Natural killer cell (primary cell): ENCODE measurements at regions not wholly inside any gene's neighbourhood (a gene's known extent, or its start where the extent isn't known, plus 50 kb on each side); places are given as distances from the start of the nearest gene placed in this dataset.
"Not testable (repeated sequence)": the region's sequence is repeated elsewhere in the genome, so short reads cannot be mapped to it uniquely, and the experiment has no call there.

Experiments
- ATAC-seq, 3 donors: fragments of 150-1000 bp in 2 of 3; fragments of 200-7000 bp in 1 of 3; cut with Tn5 transposase; 1 replicate in 1 of 3; 2 replicates in 2 of 3; pipeline ENCODE4 v1.10.0; 2021; ENCODE audit warnings: mild to moderate bottlenecking in 2 of 3, moderate library complexity in 2 of 3
- DNase-seq, 2 donors: peaks; one replicate each; pipeline versions ENCODE4 v3.0.0 to v3.0.0-alpha.2; 2013 to 2021; ENCODE audit warnings: mixed read lengths in 1 of 2
- H3K27ac ChIP-seq: one replicate; pipeline ENCODE4 v1.5.1; 2013; ENCODE audit warnings: mild to moderate bottlenecking, low read length
- H3K27me3 ChIP-seq: one replicate; pipeline ENCODE4 v1.6.1; 2013; ENCODE audit warnings: low read length; ENCODE audit not compliant: control insufficient read depth, insufficient read depth
- H3K36me3 ChIP-seq: one replicate; pipeline ENCODE4 v1.6.1; 2013; ENCODE audit warnings: low read length; ENCODE audit not compliant: control insufficient read depth, insufficient read depth
- H3K4me1 ChIP-seq: one replicate; pipeline ENCODE4 v1.6.1; 2013; ENCODE audit warnings: low read length; ENCODE audit not compliant: control insufficient read depth, insufficient read depth
- H3K4me3 ChIP-seq: one replicate; pipeline ENCODE4 v1.5.1; 2013; ENCODE audit warnings: low read length
- H3K9me3 ChIP-seq: one replicate; pipeline ENCODE4 v1.6.1; 2013; ENCODE audit warnings: low read length; ENCODE audit not compliant: control insufficient read depth, insufficient read depth
- H3K27ac Mint-ChIP-seq, 2 donors: one replicate each; pipeline ENCODE4 v1.8.0; 2022; ENCODE audit warnings: mild to moderate bottlenecking in 2 of 2, mixed read lengths in 2 of 2, moderate library complexity in 1 of 2
- H3K27me3 Mint-ChIP-seq, 2 donors: one replicate each; pipeline ENCODE4 v1.8.0; 2022; ENCODE audit warnings: low read depth in 2 of 2, mixed read lengths in 2 of 2
- H3K36me3 Mint-ChIP-seq: one replicate; pipeline ENCODE4 v1.8.0; 2022; ENCODE audit warnings: mixed read lengths
- H3K4me1 Mint-ChIP-seq, 2 donors: one replicate each; pipeline ENCODE4 v1.8.0; 2022; ENCODE audit warnings: mixed read lengths in 2 of 2
- H3K4me3 Mint-ChIP-seq: one replicate; pipeline ENCODE4 v1.8.0; 2022; ENCODE audit warnings: mild to moderate bottlenecking, moderate library complexity, mixed read lengths
- H3K9me3 Mint-ChIP-seq, 2 donors: one replicate each; pipeline ENCODE4 v1.8.0; 2022; ENCODE audit warnings: mixed read lengths in 2 of 2
- WGBS: methylation state at CpG from one replicate; pipeline ENCODE4 v1.1.7; 2013; ENCODE audit warnings: missing lambda C conversion rate; ENCODE audit not compliant: insufficient coverage; 5-methylcytosine and 5-hydroxymethylcytosine counted together
- intact Hi-C: fragments of 100-400 bp; cut with micrococcal nuclease; formaldehyde crosslinking; loops from one replicate; pipeline ENCODE4 v1.14.2; 2022
- TF ChIP-seq, protein P1 (sequence below): fragments of 200-600 bp; IDR thresholded peaks from one replicate; pipeline ENCODE4 v1.8.0; 2022; ENCODE audit warnings: antibody characterized with exemption

GRCh38 chr5:67793418-67793817 lies 422.1 kb upstream of the PIK3R1 start:
- DNase-seq (no peak), ATAC-seq (no peak)
- 83% methylated on average over 1 of the region's 1 CpG for WGBS
- TF ChIP-seq, protein P1, sequence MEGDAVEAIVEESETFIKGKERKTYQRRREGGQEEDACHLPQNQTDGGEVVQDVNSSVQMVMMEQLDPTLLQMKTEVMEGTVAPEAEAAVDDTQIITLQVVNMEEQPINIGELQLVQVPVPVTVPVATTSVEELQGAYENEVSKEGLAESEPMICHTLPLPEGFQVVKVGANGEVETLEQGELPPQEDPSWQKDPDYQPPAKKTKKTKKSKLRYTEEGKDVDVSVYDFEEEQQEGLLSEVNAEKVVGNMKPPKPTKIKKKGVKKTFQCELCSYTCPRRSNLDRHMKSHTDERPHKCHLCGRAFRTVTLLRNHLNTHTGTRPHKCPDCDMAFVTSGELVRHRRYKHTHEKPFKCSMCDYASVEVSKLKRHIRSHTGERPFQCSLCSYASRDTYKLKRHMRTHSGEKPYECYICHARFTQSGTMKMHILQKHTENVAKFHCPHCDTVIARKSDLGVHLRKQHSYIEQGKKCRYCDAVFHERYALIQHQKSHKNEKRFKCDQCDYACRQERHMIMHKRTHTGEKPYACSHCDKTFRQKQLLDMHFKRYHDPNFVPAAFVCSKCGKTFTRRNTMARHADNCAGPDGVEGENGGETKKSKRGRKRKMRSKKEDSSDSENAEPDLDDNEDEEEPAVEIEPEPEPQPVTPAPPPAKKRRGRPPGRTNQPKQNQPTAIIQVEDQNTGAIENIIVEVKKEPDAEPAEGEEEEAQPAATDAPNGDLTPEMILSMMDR, result no peak
- no peaks in the 10 kb centered on the region for H3K36me3 Mint-ChIP-seq
- intact Hi-C loops, result no loop called here
- no peak overlapping the region for H3K27ac Mint-ChIP-seq
- no peaks in the 10 kb centered on the region for H3K4me1 ChIP-seq
- no peak overlapping the region for H3K4me3 Mint-ChIP-seq
- no peak overlapping the region for H3K4me3 ChIP-seq
- H3K9me3 Mint-ChIP-seq, result no peaks in the 10 kb centered on the region
- no peaks in the 10 kb centered on the region for H3K9me3 ChIP-seq
- no peaks in the 10 kb centered on the region for H3K4me1 Mint-ChIP-seq
- no peaks in the 10 kb centered on the region for H3K27me3 ChIP-seq
- H3K27me3 Mint-ChIP-seq, result peaks cover 0 to 14% of the 10 kb centered on the region in 2 donors
- H3K27ac ChIP-seq, result no peak overlapping the region
- no peaks in the 10 kb centered on the region for H3K36me3 ChIP-seq

DNA sequence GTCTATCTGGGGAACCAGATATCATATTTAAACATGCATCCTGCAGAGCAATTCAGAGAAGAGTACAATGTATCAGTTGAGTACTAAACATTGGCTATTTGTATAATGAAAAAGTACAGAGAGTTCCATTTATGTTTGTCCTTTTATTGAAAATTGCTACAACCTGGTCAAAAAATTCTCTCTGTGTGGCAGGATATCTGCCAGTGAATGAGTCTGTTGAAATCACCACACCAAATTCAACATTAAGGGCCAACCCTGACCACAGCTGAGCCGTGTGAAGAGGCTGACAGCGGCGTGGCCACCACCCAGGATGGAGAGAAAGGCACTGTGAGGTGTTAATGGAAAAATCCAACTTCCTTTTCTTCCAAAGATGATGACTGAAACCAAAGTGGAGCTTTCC lies 422.7 kb upstream of the PIK3R1 start:
- no peaks in the 10 kb centered on the region for H3K4me1 ChIP-seq
- ATAC-seq (no peak), DNase-seq (no peak)
- WGBS, result 46% methylated on average over 3 of the region's 3 CpGs
- no peaks in the 10 kb centered on the region for H3K9me3 Mint-ChIP-seq
- H3K4me3 ChIP-seq, result no peak overlapping the region
- TF ChIP-seq, protein P1, result no peak
- peaks cover 0 to 9% of the 10 kb centered on the region in 2 donors for H3K27me3 Mint-ChIP-seq
- H3K4me1 Mint-ChIP-seq, result no peaks in the 10 kb centered on the region
- H3K27ac Mint-ChIP-seq, result no peak overlapping the region
- H3K9me3 ChIP-seq, result no peaks in the 10 kb centered on the region
- H3K36me3 ChIP-seq, result no peaks in the 10 kb centered on the region
- intact Hi-C loops, result no loop called here
- no peak overlapping the region for H3K4me3 Mint-ChIP-seq
- no peaks in the 10 kb centered on the region for H3K27me3 ChIP-seq
- H3K27ac ChIP-seq, result no peak overlapping the region
- H3K36me3 Mint-ChIP-seq, result no peaks in the 10 kb centered on the region

DNA sequence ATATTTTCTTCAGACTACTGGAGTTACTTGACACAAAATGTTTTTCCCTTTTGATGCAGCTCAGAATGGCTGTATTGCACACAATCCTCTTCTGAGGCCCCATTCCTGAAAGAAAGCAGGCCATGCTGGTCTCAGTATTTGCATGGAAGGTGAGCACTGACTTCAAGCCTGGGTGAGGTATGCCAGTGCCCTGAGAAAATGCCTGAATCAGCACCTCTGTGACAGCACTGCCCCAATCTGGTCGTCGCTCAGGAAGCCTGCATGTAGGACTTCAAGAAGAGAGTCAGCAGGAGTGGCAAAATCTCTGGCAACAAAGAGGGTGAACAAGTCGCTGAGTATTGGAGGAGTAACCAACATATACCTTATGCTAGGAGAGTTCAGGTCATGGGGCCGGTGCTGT lies 425.2 kb upstream of the PIK3R1 start:
- H3K4me3 ChIP-seq, result no peak overlapping the region
- Mint-ChIP-seq H3K4me1 (no peaks in the 10 kb centered on the region), H3K27ac (no peak overlapping the region), H3K27me3 (no peaks in the 10 kb centered on the region), H3K9me3 (peaks cover 0 to 2% of the 10 kb centered on the region in 2 donors), H3K4me3 (no peak overlapping the region), H3K36me3 (no peaks in the 10 kb centered on the region)
- no peaks in the 10 kb centered on the region for H3K4me1 ChIP-seq
- no peaks in the 10 kb centered on the region for H3K27me3 ChIP-seq
- H3K36me3 ChIP-seq, result no peaks in the 10 kb centered on the region
- DNase-seq (no peak), ATAC-seq (no peak)
- H3K27ac ChIP-seq, result no peak overlapping the region
- intact Hi-C loops, result no loop called here
- H3K9me3 ChIP-seq, result no peaks in the 10 kb centered on the region
- TF ChIP-seq, protein P1, result no peak
- WGBS, result 97% methylated on average over 4 of the region's 4 CpGs

DNA sequence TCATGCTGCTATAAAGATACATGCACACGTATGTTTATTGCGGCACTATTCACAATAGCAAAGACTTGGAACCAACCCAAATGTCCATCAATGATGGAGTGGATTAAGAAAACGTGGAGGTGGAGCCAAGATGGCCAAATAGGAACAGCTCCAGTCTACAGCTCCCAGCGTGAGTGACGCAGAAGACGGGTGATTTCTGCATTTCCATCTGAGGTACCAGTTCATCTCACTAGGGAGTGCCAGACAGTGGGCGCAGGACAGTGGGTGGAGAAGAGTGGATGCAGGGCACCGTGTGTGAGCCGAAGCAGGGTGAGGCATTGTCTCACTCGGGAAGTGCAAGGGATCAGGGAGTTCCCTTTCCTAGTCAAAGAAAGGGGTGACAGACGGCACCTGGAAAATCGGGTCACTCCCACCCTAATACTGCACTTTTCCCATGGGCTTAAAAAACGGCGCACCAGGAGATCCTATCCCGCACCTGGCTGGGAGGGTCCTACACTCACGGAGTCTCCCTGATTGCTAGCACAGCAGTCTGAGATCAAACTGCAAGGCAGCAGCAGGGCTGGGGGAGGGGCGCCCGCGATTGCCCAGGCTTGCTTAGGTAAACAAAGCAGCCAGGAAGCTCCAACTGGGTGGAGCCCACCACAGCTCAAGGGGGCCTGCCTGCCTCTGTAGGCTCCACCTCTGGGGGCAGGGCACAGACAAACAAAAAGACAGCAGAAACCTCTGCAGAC lies 435.5 kb upstream of the PIK3R1 start:
- DNase-seq, H3K27me3 Mint-ChIP-seq, H3K4me3 Mint-ChIP-seq, H3K4me1 ChIP-seq, ATAC-seq, H3K36me3 Mint-ChIP-seq, H3K27ac ChIP-seq, H3K4me3 ChIP-seq, H3K27me3 ChIP-seq, intact Hi-C loops, H3K36me3 ChIP-seq, H3K27ac Mint-ChIP-seq, H3K9me3 ChIP-seq, H3K9me3 Mint-ChIP-seq, H3K4me1 Mint-ChIP-seq: not testable (repeated sequence)
- WGBS, result 86% methylated on average over 15 of the region's 19 CpGs
